M059J (cell line): ENCODE measurements at regions not wholly inside any gene's neighbourhood (a gene's known extent, or its start where the extent isn't known, plus 50 kb on each side); places are given as distances from the start of the nearest gene placed in this dataset.

ENCODE experiments used
- DNase-seq: peaks from one replicate; pipeline ENCODE4 v3.0.0-alpha.2; 2012; ENCODE audit warnings: low read depth

DNA sequence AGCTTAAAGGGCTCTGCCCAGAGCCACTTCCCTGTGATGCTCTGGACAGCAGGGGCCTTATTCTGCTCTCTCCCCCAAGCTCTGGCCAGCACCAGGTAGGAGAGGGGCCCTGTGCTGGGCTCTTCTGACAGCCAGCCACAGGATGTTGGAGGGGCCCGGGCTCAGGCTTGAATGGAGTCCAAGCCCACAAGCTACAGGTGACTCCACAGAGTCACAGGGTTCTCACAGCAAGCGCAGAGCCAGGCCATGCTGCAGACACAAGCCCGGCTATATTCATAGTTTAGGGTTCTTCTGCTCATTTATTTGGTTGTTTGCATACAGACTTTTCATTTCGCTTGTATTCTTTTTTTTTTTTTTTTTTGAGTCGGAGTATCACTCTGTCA, 1392.8 kb downstream of the BRD1 start:
- no peak for DNase-seq

GRCh38 chr22:48434156-48434867, 1393.4 kb downstream of the BRD1 start:
- no peak for DNase-seq

DNA sequence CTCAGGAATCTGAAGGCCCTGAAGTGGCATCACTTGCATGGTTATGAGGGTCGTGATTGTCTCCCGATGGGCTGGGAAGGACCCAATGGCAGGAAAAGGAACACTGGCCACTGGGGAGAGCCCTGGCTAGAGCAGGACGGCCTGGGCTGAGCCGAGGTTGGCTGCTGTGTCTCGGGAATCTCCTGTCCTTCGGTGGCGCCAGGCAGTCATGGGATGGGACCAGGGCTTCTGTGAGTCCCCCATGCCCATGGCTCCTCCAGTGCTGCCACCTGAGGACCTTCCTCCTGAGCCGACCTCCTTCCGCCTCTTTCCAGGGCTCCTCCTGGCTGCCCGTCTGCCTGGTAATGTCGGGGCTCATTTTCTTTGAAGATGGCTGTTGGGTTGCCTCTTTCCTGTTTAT, 1394.0 kb downstream of the BRD1 start:
- DNase-seq: no peak

- DNase-seq: no peak
These were observed 1394.7 kb downstream of the BRD1 start for GRCh38 chr22:48432781-48433518.

GRCh38 chr22:48431536-48432315, 1395.9 kb downstream of the BRD1 start:
- DNase-seq: no peak

- no peak for DNase-seq
These were observed 1396.7 kb downstream of the BRD1 start for GRCh38 chr22:48431014-48431413.

GRCh38 chr22:48429446-48430020, 1398.1 kb downstream of the BRD1 start:
- no peak for DNase-seq

DNA sequence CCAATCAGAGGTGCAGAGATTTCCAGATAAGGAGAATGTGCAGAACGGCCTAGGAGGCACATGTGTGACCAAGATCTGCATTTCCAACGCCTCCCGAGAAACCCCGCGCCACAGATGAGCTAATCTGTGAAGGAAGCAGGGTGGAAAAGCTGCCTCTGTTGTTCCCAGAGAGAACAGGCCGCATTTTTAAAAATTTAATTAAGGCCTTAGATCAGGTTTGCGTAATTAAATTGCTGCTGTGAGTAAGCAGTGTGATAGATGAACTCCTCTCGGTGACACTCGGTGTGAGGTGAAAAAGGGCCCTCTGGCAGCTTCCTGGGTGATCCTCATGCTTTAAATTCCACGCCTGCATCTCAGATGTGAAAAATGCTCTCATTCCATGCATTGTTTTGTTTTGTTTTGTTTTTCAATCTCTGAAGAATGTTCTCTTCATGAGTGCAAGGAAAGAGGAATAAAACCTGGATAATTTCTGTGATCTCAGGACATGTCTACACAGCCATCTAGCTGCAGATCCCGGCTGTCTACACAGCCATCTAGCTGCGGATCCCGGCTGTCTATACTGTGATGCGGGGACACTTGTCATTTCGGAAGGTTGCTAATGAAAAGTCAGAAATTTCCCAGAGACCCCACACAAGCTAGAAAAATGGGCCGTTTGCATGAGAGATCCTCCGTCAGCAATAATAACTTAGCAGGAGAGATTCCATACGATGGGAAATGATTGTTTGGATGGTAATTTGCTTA, 1398.9 kb downstream of the BRD1 start:
- DNase-seq: no peak

GRCh38 chr22:48427731-48428211, 1399.9 kb downstream of the BRD1 start:
- DNase-seq: no peak

GRCh38 chr22:48426466-48427380, 1401.0 kb downstream of the BRD1 start:
- no peak for DNase-seq

- no peak for DNase-seq
These were observed 1402.0 kb downstream of the BRD1 start for GRCh38 chr22:48425641-48426040.

GRCh38 chr22:48425091-48425506, 1402.6 kb downstream of the BRD1 start:
- DNase-seq: no peak

DNA sequence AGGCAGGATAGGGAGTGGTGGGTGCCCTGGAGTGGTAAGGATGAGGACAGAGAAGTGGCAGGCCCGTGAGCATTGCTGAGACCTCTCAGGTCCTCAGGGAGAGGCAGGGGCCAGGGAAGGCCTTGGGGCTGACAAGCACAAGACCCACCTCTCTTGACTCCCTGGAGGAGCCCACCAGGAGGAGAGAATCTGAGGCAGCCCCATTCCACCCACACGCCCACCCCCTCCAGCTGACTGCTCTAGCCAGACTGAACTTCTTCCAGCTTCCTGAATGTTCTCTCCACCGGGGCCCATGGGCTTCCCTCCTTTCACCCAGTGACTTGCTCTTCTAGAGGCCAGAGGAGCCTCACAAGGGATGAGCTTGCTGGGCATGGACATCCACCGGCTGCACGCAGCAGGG, 1403.0 kb downstream of the BRD1 start:
- DNase-seq: no peak

DNA sequence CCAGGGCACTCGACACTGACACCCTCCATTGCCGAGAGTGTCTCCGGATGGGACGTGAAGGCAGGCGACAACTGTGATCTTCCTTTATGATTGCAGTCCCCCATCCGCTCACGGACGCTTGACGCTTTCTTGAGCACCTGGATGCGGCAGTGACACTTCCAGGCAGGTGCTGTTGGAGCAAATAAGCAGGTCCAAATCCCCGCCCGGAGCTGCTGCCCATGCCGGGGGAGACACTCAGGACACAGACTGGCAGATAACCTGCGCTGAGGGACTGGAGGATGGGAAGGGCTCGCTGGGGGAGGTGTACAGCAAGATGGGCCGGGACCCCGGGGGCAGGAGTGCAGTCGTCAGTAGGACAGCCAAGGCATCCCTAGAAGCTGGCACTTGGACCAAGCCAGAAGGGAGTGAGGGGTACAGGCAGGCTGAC, 1403.5 kb downstream of the BRD1 start:
- no peak for DNase-seq

GRCh38 chr22:48423481-48423911, 1404.2 kb downstream of the BRD1 start:
- no peak for DNase-seq

- no peak for DNase-seq
These were observed 1404.7 kb downstream of the BRD1 start for GRCh38 chr22:48422900-48423480.

DNA sequence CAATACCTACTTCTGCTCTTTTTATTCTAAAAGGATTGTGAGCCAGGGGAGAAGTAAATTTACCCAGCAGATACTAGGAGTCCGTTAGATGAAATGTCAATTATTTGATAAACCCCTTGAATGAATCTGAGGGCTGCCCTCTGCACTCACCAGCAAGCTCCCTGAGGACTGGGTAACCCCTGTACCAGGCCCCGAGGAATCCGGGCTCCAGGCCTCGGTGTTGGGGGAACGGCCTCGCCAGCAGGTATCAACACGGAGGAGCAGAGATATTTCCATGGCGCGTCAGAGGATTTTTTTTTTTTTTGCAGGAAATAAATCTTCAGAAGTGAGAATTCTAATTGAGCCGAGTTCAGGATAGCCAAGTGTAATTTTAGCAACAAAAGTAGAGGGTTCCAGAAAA, 1408.8 kb downstream of the BRD1 start:
- no peak for DNase-seq

- no peak for DNase-seq
These were observed 1410.2 kb downstream of the BRD1 start for GRCh38 chr22:48417225-48418070.
